Keratinocyte (primary cell): ENCODE measurements at regions not wholly inside any gene's neighbourhood (a gene's known extent, or its start where the extent isn't known, plus 50 kb on each side); places are given as distances from the start of the nearest gene placed in this dataset.

Experiments used
- DNase-seq: peaks from one replicate; pipeline ENCODE4 v3.0.0-alpha.2; 2011; ENCODE audit warnings: low read depth, missing footprints, low spot score
- FAIRE-seq: peaks from 2 replicates; lab custom pipeline; 2011; peaks lifted over from hg19 to GRCh38; lab: Jason Lieb, UNC
- H2AFZ ChIP-seq: 2 replicates; pipeline ENCODE4 v1.6.0; 2012; ENCODE audit warnings: low read length, control low read depth, inconsistent platforms; ENCODE audit not compliant: control insufficient read depth
- H3K27ac ChIP-seq: 2 replicates; pipeline ENCODE4 v1.5.1; 2011; ENCODE audit warnings: low read length; ENCODE audit not compliant: control insufficient read depth, insufficient read depth
- H3K27me3 ChIP-seq: 3 replicates; pipeline ENCODE4 v1.6.0; 2011; ENCODE audit warnings: low read length; ENCODE audit not compliant: control insufficient read depth, insufficient read depth; ENCODE audit errors: extremely low read depth
- H3K36me3 ChIP-seq, 2 experiments: 2 replicates in 1 of 2; 3 replicates in 1 of 2; pipeline ENCODE4 v1.5.1; 2011; ENCODE audit warnings: low read length in 2 of 2, mild to moderate bottlenecking in 1 of 2; ENCODE audit not compliant: control insufficient read depth in 2 of 2, insufficient read depth in 2 of 2; ENCODE audit errors: extremely low read depth in 1 of 2
- H3K4me1 ChIP-seq: 3 replicates; pipeline ENCODE4 v1.5.1; 2011; ENCODE audit warnings: low read length; ENCODE audit not compliant: control insufficient read depth, insufficient read depth; ENCODE audit errors: extremely low read depth
- H3K4me2 ChIP-seq: 3 replicates; pipeline ENCODE4 v1.6.0; 2011; ENCODE audit warnings: low read depth, low read length; ENCODE audit not compliant: control insufficient read depth, insufficient read depth; ENCODE audit errors: extremely low read depth
- H3K4me3 ChIP-seq, 3 experiments: fragments of 200-600 bp in 1 of 3; sonication (generic) in 1 of 3; 2 replicates in 2 of 3; 3 replicates in 1 of 3; pipeline ENCODE4 v1.5.1; 2011 to 2016; ENCODE audit warnings: low read length in 3 of 3, mild to moderate bottlenecking in 3 of 3, control low read depth in 2 of 3, inconsistent platforms in 1 of 3, low read depth in 1 of 3, mixed read lengths in 1 of 3, mixed run types in 1 of 3, moderate library complexity in 1 of 3; ENCODE audit not compliant: control insufficient read depth in 2 of 3, insufficient read depth in 2 of 3; ENCODE audit errors: extremely low read depth in 1 of 3
- H3K79me2 ChIP-seq: 2 replicates; pipeline ENCODE4 v1.6.0; 2012; ENCODE audit warnings: low read length; ENCODE audit not compliant: control insufficient read depth, insufficient read depth
- H3K9ac ChIP-seq: 3 replicates; pipeline ENCODE4 v1.6.0; 2011; ENCODE audit warnings: low read length; ENCODE audit not compliant: control insufficient read depth, insufficient read depth; ENCODE audit errors: extremely low read depth
- H3K9me1 ChIP-seq: 3 replicates; pipeline ENCODE4 v1.6.0; 2011; ENCODE audit warnings: low read length; ENCODE audit not compliant: control insufficient read depth, insufficient read depth; ENCODE audit errors: extremely low read depth
- H3K9me3 ChIP-seq: 2 replicates; pipeline ENCODE4 v1.5.1; 2012; ENCODE audit warnings: low read depth, low read length; ENCODE audit not compliant: control insufficient read depth
- H4K20me1 ChIP-seq: 3 replicates; pipeline ENCODE4 v1.6.0; 2011; ENCODE audit warnings: low read length; ENCODE audit not compliant: control insufficient read depth, insufficient read depth; ENCODE audit errors: extremely low read depth
- CTCF ChIP-seq, 3 experiments: IDR thresholded peaks in 1 of 3; conservative IDR thresholded peaks in 1 of 3; optimal IDR thresholded peaks in 1 of 3; 2 replicates in 2 of 3; 3 replicates in 1 of 3; pipeline versions ENCODE3 to v1.5.1; 2011; ENCODE audit warnings: low read length in 3 of 3, mild to moderate bottlenecking in 3 of 3, moderate library complexity in 2 of 3, control low read depth in 1 of 3, inconsistent platforms in 1 of 3; ENCODE audit not compliant: insufficient read depth in 2 of 3; ENCODE audit errors: extremely low read depth in 1 of 3
- EZH2 ChIP-seq: IDR thresholded peaks from one replicate; pipeline ENCODE4 v1.6.1; 2012; ENCODE audit warnings: inconsistent platforms, mild to moderate bottlenecking, low read length, moderate library complexity
- dilution Hi-C: fragments of 300-500 bp; cut with MboI; formaldehyde crosslinking; loops from one replicate; pipeline ENCODE4 v1.7.0; 2020; ENCODE audit warnings: low sequenced_read_pairs; ENCODE audit not compliant: extremely low pct_ligation_motif_present

- Histone ChIP-seq H3K4me3 (no peak overlapping the region), H3K9me1 (no peaks in the 10 kb centered on the region), H3K9me3 (no peaks in the 10 kb centered on the region), H3K4me2 (no peak overlapping the region), H4K20me1 (no peaks in the 10 kb centered on the region), H3K36me3 (no peaks in the 10 kb centered on the region), H3K79me2 (no peaks in the 10 kb centered on the region), H3K27me3 (no peaks in the 10 kb centered on the region), H3K27ac (no peak overlapping the region), H3K4me1 (no peaks in the 10 kb centered on the region), H3K9ac (no peak overlapping the region), H2AFZ (no peak overlapping the region)
- dilution Hi-C loops = no loop called here
- no peak for TF ChIP-seq EZH2
- TF ChIP-seq CTCF (optimal IDR thresholded peaks at IDR 0.05 in 1 of 3, IDR thresholded peaks at IDR 0.05 in 1 of 3, conservative IDR thresholded peaks at IDR 0.05 in 1 of 3; ENCODE audit: extremely low read depth in 1 of 3, insufficient read depth in 2 of 3, low read length in 3 of 3) = no peak
- DNase-seq = no peak
- FAIRE-seq = no peak
Observed at GRCh38 chr10:65602182-65602865, 1323.5 kb upstream of the LRRTM3 start.

GRCh38 chr10:65611592-65611991 is 1314.2 kb upstream of the LRRTM3 start:
- H3K4me2 ChIP-seq = no peak overlapping the region
- no peak overlapping the region for H3K9ac ChIP-seq
- no peaks in the 10 kb centered on the region for H3K36me3 ChIP-seq
- no peaks in the 10 kb centered on the region for H3K27me3 ChIP-seq
- H3K4me1 ChIP-seq = no peaks in the 10 kb centered on the region
- no peak overlapping the region for H2AFZ ChIP-seq
- dilution Hi-C loops = no loop called here
- no peaks in the 10 kb centered on the region for H3K79me2 ChIP-seq
- FAIRE-seq (no peak), DNase-seq (no peak)
- peaks cover 9% of the 10 kb centered on the region for H3K9me3 ChIP-seq
- no peak overlapping the region for H3K27ac ChIP-seq
- H4K20me1 ChIP-seq = no peaks in the 10 kb centered on the region
- H3K4me3 ChIP-seq = no peak overlapping the region
- no peaks in the 10 kb centered on the region for H3K9me1 ChIP-seq
- TF ChIP-seq EZH2 (no peak), CTCF (optimal IDR thresholded peaks at IDR 0.05 in 1 of 3, IDR thresholded peaks at IDR 0.05 in 1 of 3, conservative IDR thresholded peaks at IDR 0.05 in 1 of 3; ENCODE audit: extremely low read depth in 1 of 3, insufficient read depth in 2 of 3, low read length in 3 of 3) (no peak)
